HCT116 (cell line): ENCODE measurements at regions not wholly inside any gene's neighbourhood (a gene's known extent, or its start where the extent isn't known, plus 50 kb on each side); places are given as distances from the start of the nearest gene placed in this dataset.

Experiments used
- ATAC-seq: fragments of 200-7000 bp; cut with Tn5 transposase; 2 replicates; pipeline ENCODE4 v1.9.1; 2020; ENCODE audit warnings: mild to moderate bottlenecking, moderate library complexity
- BruUV-seq: library from RNA; stranded (reverse); fragments of 400-500 nt; replicated peaks from 2 replicates; lab custom pipeline; 2021; lab: Mats Ljungman, UMichigan
- CTCF ChIA-PET: fragments of 300-600 bp; sonication (Branson Sonifier 250); formaldehyde crosslinking; loops from one replicate; lab custom pipeline; 2021; ENCODE audit warnings: antibody characterized with exemption; lab: Charles Lee
- POLR2A ChIA-PET: fragments of 300-600, 350-600 bp; sonication (Branson Sonifier 250); formaldehyde crosslinking; loops from one replicate; lab custom pipeline; 2021; ENCODE audit warnings: antibody characterized with exemption; lab: Charles Lee
- RAD21 ChIA-PET, 2 experiments: fragments of 300-600 bp; sonication (Branson Sonifier 250); formaldehyde crosslinking; loops; one replicate each; lab custom pipeline; 2023; ENCODE audit warnings: low total read pairs in 2 of 2; ENCODE audit not compliant: uncharacterized antibody in 2 of 2, unreplicated experiment in 2 of 2, low non-redundant PET in 1 of 2; lab: Charles Lee
- DNase-seq: peaks from one replicate; pipeline ENCODE4 v3.0.0-alpha.2; 2010; ENCODE audit warnings: low read depth, low spot score
- H2AFZ ChIP-seq: fragments of 200-600 bp; shearing (Covaris generic), sonication (generic); 2 replicates; pipeline ENCODE4 v1.6.1; 2017; ENCODE audit warnings: low read depth, mixed run types, mixed read lengths, antibody characterized with exemption, low read length; ENCODE audit not compliant: poor library complexity, severe bottlenecking
- H3K27ac ChIP-seq: 2 replicates; pipeline ENCODE4 v1.5.1; 2012; ENCODE audit warnings: low read depth, low read length
- H3K27me3 ChIP-seq: fragments of 200-600 bp; sonication (generic); 2 replicates; pipeline ENCODE4 v1.6.1; 2016; ENCODE audit warnings: mixed run types, low read length, mixed read lengths; ENCODE audit not compliant: insufficient read depth
- H3K36me3 ChIP-seq, 2 experiments: fragments of 200-500 bp in 1 of 2; fragments of 200-600 bp in 1 of 2; sonication (Bioruptor generic) in 1 of 2; sonication (generic) in 1 of 2; 2 replicates each; pipeline versions ENCODE4 v1.5.1 to v1.6.1; 2014 to 2016; ENCODE audit warnings: low read length in 2 of 2, inconsistent platforms in 1 of 2, mixed read lengths in 1 of 2, mixed run types in 1 of 2; ENCODE audit not compliant: insufficient read depth in 2 of 2, control insufficient read depth in 1 of 2
- H3K4me1 ChIP-seq, 2 experiments: fragments of 200-600 bp in 1 of 2; sonication (generic) in 1 of 2; 2 replicates each; pipeline versions ENCODE4 v1.5.1 to v1.6.1; 2012 to 2017; ENCODE audit warnings: low read length in 2 of 2, inconsistent platforms in 1 of 2, mild to moderate bottlenecking in 1 of 2, mixed read lengths in 1 of 2, mixed run types in 1 of 2, moderate library complexity in 1 of 2; ENCODE audit not compliant: insufficient read depth in 2 of 2, control insufficient read depth in 1 of 2
- H3K4me2 ChIP-seq: fragments of 200-600 bp; sonication (generic); 2 replicates; pipeline ENCODE4 v1.6.1; 2017; ENCODE audit warnings: mixed run types, low read length, mixed read lengths
- H3K4me3 ChIP-seq, 2 experiments: fragments of 200-600 bp in 1 of 2; sonication (generic) in 1 of 2; replicated peaks in 1 of 2; 2 replicates each; pipeline ENCODE4 v1.5.1; 2011 to 2016; ENCODE audit warnings: low read length in 2 of 2, control low read depth in 1 of 2, low read depth in 1 of 2, mild to moderate bottlenecking in 1 of 2, mixed read lengths in 1 of 2, mixed run types in 1 of 2
- H3K79me2 ChIP-seq: fragments of 200-600 bp; sonication (generic); 2 replicates; pipeline ENCODE4 v1.6.1; 2017; ENCODE audit warnings: mild to moderate bottlenecking, mixed run types, low read length, moderate library complexity, mixed read lengths; ENCODE audit not compliant: insufficient read depth
- H3K9ac ChIP-seq: fragments of 200-600 bp; sonication (generic); 2 replicates; pipeline ENCODE4 v1.6.1; 2016; ENCODE audit warnings: low read length, mixed read lengths
- H3K9me2 ChIP-seq: fragments of 200-600 bp; sonication (generic), shearing (Covaris generic); 2 replicates; pipeline ENCODE4 v1.6.1; 2017; ENCODE audit warnings: mixed run types, mild to moderate bottlenecking, moderate library complexity; ENCODE audit not compliant: insufficient read depth
- H3K9me3 ChIP-seq, 2 experiments: fragments of 200-500 bp in 1 of 2; fragments of 200-600 bp in 1 of 2; sonication (Bioruptor generic) in 1 of 2; sonication (generic) in 1 of 2; 2 replicates each; pipeline ENCODE4 v1.6.1; 2014 to 2017; ENCODE audit warnings: low read length in 2 of 2, mixed read lengths in 2 of 2, inconsistent platforms in 1 of 2, low read depth in 1 of 2, mild to moderate bottlenecking in 1 of 2, mixed run types in 1 of 2, moderate library complexity in 1 of 2; ENCODE audit not compliant: control insufficient read depth in 1 of 2, insufficient read depth in 1 of 2
- H4K20me1 ChIP-seq: fragments of 200-600 bp; sonication (generic), shearing (Covaris generic); 2 replicates; pipeline ENCODE4 v1.6.1; 2017; ENCODE audit warnings: mixed run types, mild to moderate bottlenecking, moderate library complexity; ENCODE audit not compliant: insufficient read depth
- CBX3 ChIP-seq: IDR thresholded peaks from 2 replicates; pipeline ENCODE4 v1.6.1; 2012; ENCODE audit warnings: low read depth
- CEBPB ChIP-seq: IDR thresholded peaks from 2 replicates; pipeline ENCODE4 v1.6.1; 2012; ENCODE audit warnings: low read depth
- ELF1 ChIP-seq: IDR thresholded peaks from 2 replicates; pipeline ENCODE4 v1.6.1; 2012; ENCODE audit warnings: low read depth, borderline replicate concordance
- EZH2 ChIP-seq: fragments of 200-600 bp; sonication (generic); IDR thresholded peaks from 2 replicates; pipeline ENCODE4 v1.6.1; 2017; ENCODE audit warnings: antibody characterized with exemption, mixed run types
- FOSL1 ChIP-seq: IDR thresholded peaks from 2 replicates; pipeline ENCODE4 v1.6.1; 2012; ENCODE audit warnings: low read depth
- POLR2A ChIP-seq: IDR thresholded peaks from 2 replicates; pipeline ENCODE4 v1.7.0; 2011; ENCODE audit warnings: borderline replicate concordance; ENCODE audit not compliant: insufficient read depth, insufficient read length; ENCODE audit errors: extremely low read depth
- POLR2AphosphoS5 ChIP-seq: IDR thresholded peaks from 2 replicates; pipeline ENCODE4 v1.6.1; 2011; ENCODE audit warnings: mild to moderate bottlenecking, low read depth, low read length, moderate library complexity
- ZFX ChIP-seq: fragments of 450-650 bp; IDR thresholded peaks from 2 replicates; pipeline ENCODE4 v1.6.1; 2017
- ZNF274 ChIP-seq: fragments of 200-500 bp; sonication (Bioruptor generic); IDR thresholded peaks from 2 replicates; pipeline ENCODE4 v1.6.1; 2014; ENCODE audit warnings: mild to moderate bottlenecking, low read depth, low read length, inconsistent platforms
- intact Hi-C: fragments of 100-400 bp; cut with micrococcal nuclease; formaldehyde crosslinking; loops from 2 replicates; pipeline ENCODE4 v1.10.0; 2022
- TF ChIP-seq, protein P1 (sequence below), 3 experiments: fragments of 200-600 bp in 1 of 3; sonication (generic) in 1 of 3; IDR thresholded peaks in 2 of 3; conservative IDR thresholded peaks in 1 of 3; 2 replicates each; pipeline ENCODE4 v1.5.1; 2012 to 2017; ENCODE audit warnings: low read depth in 2 of 3, low read length in 2 of 3, antibody characterized with exemption in 1 of 3, borderline replicate concordance in 1 of 3, control low read depth in 1 of 3, mild to moderate bottlenecking in 1 of 3, mixed read lengths in 1 of 3, mixed run types in 1 of 3, moderate library complexity in 1 of 3; ENCODE audit not compliant: insufficient read depth in 1 of 3
- TF ChIP-seq, protein P2 (sequence below): IDR thresholded peaks from 2 replicates; pipeline ENCODE4 v1.6.1; 2012

DNA sequence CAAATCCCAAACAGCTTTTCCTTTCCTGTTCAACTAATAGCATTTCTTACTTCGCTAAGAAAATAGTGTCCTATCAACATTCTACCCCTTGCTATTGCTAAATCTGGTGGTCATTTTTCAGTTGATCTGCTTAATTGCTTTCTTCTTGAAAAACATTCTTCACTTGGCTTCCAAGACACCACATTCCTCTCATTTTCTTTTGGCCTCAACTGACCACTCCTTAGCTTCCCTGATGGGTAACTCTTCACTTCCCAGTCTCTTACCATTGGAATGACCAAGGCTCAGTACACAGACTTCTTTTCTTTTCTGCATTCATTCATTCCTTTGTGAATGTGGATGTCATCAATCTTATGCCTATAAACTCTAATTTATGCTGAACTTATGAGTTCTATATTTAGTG, 230.8 kb upstream of the CDH2 start:
- ChIA-PET POLR2A (no interaction called here), RAD21 (no interaction called here), CTCF (no interaction called here)
- H3K27me3 ChIP-seq: no peaks in the 10 kb centered on the region
- H3K4me2 ChIP-seq: no peak overlapping the region
- TF ChIP-seq CBX3 (no peak), EZH2 (no peak), FOSL1 (no peak), ZFX (no peak), ELF1 (no peak), ZNF274 (no peak)
- TF ChIP-seq, protein P1, sequence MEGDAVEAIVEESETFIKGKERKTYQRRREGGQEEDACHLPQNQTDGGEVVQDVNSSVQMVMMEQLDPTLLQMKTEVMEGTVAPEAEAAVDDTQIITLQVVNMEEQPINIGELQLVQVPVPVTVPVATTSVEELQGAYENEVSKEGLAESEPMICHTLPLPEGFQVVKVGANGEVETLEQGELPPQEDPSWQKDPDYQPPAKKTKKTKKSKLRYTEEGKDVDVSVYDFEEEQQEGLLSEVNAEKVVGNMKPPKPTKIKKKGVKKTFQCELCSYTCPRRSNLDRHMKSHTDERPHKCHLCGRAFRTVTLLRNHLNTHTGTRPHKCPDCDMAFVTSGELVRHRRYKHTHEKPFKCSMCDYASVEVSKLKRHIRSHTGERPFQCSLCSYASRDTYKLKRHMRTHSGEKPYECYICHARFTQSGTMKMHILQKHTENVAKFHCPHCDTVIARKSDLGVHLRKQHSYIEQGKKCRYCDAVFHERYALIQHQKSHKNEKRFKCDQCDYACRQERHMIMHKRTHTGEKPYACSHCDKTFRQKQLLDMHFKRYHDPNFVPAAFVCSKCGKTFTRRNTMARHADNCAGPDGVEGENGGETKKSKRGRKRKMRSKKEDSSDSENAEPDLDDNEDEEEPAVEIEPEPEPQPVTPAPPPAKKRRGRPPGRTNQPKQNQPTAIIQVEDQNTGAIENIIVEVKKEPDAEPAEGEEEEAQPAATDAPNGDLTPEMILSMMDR (IDR thresholded peaks at IDR 0.05 in 2 of 3, conservative IDR thresholded peaks at IDR 0.05 in 1 of 3; ENCODE audit: borderline replicate concordance in 1 of 3, insufficient read depth in 1 of 3, low read depth in 2 of 3, low read length in 2 of 3): no peak
- intact Hi-C loops: no loop called here
- H3K4me3 ChIP-seq: no peak overlapping the region
- no peak overlapping the region for H2AFZ ChIP-seq
- H3K36me3 ChIP-seq: no peaks in the 10 kb centered on the region
- H3K4me1 ChIP-seq: no peaks in the 10 kb centered on the region
- no peaks in the 10 kb centered on the region for H4K20me1 ChIP-seq
- no TSS peak for BruUV-seq
- H3K79me2 ChIP-seq: no peaks in the 10 kb centered on the region
- no peaks in the 10 kb centered on the region for H3K9me2 ChIP-seq
- DNase-seq (no peak), ATAC-seq (no peak)
- no peaks in the 10 kb centered on the region for H3K9me3 ChIP-seq
- H3K9ac ChIP-seq: no peak overlapping the region
- H3K27ac ChIP-seq: no peak overlapping the region

DNA sequence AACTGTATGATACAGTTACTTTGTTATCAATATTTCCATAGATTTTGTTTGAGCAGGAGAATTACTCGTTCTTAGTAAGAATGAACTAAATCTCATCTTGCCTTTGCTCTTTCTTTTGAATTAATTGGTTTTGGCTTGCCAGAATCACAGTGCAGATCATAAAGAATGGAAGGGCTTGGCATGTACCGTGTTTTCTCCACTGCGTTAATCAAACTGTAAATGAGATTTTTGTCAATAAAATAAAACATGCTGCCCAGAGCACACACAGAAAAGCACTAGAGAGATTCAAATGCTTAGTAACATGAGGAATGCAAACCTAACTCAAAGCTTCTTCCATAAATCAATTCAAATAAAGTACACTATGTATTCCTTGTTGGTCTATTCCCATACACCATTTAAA, 229.6 kb upstream of the CDH2 start:
- Histone ChIP-seq H3K4me1 (no peaks in the 10 kb centered on the region), H3K4me2 (no peak overlapping the region), H3K9ac (no peak overlapping the region), H3K9me2 (no peaks in the 10 kb centered on the region), H3K27ac (no peak overlapping the region), H3K9me3 (no peaks in the 10 kb centered on the region), H2AFZ (no peak overlapping the region), H3K27me3 (no peaks in the 10 kb centered on the region), H3K79me2 (no peaks in the 10 kb centered on the region), H3K4me3 (no peak overlapping the region), H3K36me3 (no peaks in the 10 kb centered on the region), H4K20me1 (no peaks in the 10 kb centered on the region)
- intact Hi-C loops: no loop called here
- TF ChIP-seq FOSL1 (no peak), CEBPB (no peak), ELF1 (no peak), ZFX (no peak), POLR2AphosphoS5 (no peak), POLR2A (no peak)
- TF ChIP-seq, protein P1 (IDR thresholded peaks at IDR 0.05 in 2 of 3, conservative IDR thresholded peaks at IDR 0.05 in 1 of 3; ENCODE audit: borderline replicate concordance in 1 of 3, insufficient read depth in 1 of 3, low read depth in 2 of 3, low read length in 2 of 3): no peak
- TF ChIP-seq, protein P2, sequence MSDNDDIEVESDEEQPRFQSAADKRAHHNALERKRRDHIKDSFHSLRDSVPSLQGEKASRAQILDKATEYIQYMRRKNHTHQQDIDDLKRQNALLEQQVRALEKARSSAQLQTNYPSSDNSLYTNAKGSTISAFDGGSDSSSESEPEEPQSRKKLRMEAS: no peak
- RAD21 ChIA-PET: no interaction called here
- POLR2A ChIA-PET: no interaction called here
- ATAC-seq (no peak), DNase-seq (no peak)
- CTCF ChIA-PET: no interaction called here
- BruUV-seq: no TSS peak
